Body of pancreas (tissue), 4 donors: ENCODE measurements at regions not wholly inside any gene's neighbourhood (a gene's known extent, or its start where the extent isn't known, plus 50 kb on each side); places are given as distances from the start of the nearest gene placed in this dataset.

Source experiments
- ATAC-seq: fragments of 150-250 bp; one replicate; pipeline ENCODE4 v1.9.1; 2016
- DNase-seq, 4 donors: peaks; one replicate each; pipeline ENCODE4 v3.0.0-alpha.2; 2019
- H3K27ac ChIP-seq, 4 donors: fragments of 200-600 bp; sonication (generic); 1 replicate in 3 of 4; 2 replicates in 1 of 4; pipeline versions ENCODE4 v1.5.1 to v1.6.1; 2016 to 2019; ENCODE audit warnings: mild to moderate bottlenecking in 1 of 4, mixed read lengths in 1 of 4, moderate library complexity in 1 of 4
- H3K27me3 ChIP-seq, 2 donors: fragments of 200-600 bp; sonication (generic); one replicate each; pipeline ENCODE4 v1.6.0; 2016; ENCODE audit warnings: mild to moderate bottlenecking in 1 of 2
- H3K36me3 ChIP-seq, 2 donors: fragments of 200-600 bp; sonication (generic); replicated peaks in 1 of 2; 2 replicates each; pipeline ENCODE4 v1.5.1; 2016; ENCODE audit warnings: low read depth in 2 of 2; ENCODE audit not compliant: insufficient read depth in 1 of 2
- H3K4me1 ChIP-seq: fragments of 200-600 bp; sonication (generic); one replicate; pipeline ENCODE4 v1.6.0; 2016
- H3K4me3 ChIP-seq, 2 donors: fragments of 200-600 bp; sonication (generic); 1 replicate in 1 of 2; 2 replicates in 1 of 2; pipeline ENCODE4 v1.5.1; 2016 to 2019
- H3K9me3 ChIP-seq, 3 donors: fragments of 200-600 bp; sonication (generic); 1 replicate in 2 of 3; 2 replicates in 1 of 3; pipeline ENCODE4 v1.5.1; 2016
- POLR2A ChIP-seq, 3 donors: fragments of 450-650 bp; IDR thresholded peaks; one replicate each; pipeline ENCODE4 v1.6.1; 2016; ENCODE audit warnings: antibody characterized with exemption in 3 of 3, mild to moderate bottlenecking in 2 of 3
- WGBS, 2 donors: methylation state at CpG; one replicate each; pipeline ENCODE4 v1.1.5; 2017; 5-methylcytosine and 5-hydroxymethylcytosine counted together
- intact Hi-C: fragments of 100-400 bp; cut with DNase I; formaldehyde crosslinking; loops from one replicate; pipeline ENCODE4 v1.15.1; 2023
- TF ChIP-seq, protein P1 (sequence below), 7 experiments: fragments of 450-650 bp in 4 of 7; fragments of 200-600 bp in 3 of 7; sonication (generic) in 3 of 7; IDR thresholded peaks; one replicate each; pipeline ENCODE4 v1.5.1; 2016 to 2019; ENCODE audit warnings: antibody characterized with exemption in 7 of 7

- DNase-seq (no peak), ATAC-seq (no peak)
- TF ChIP-seq, protein P1, sequence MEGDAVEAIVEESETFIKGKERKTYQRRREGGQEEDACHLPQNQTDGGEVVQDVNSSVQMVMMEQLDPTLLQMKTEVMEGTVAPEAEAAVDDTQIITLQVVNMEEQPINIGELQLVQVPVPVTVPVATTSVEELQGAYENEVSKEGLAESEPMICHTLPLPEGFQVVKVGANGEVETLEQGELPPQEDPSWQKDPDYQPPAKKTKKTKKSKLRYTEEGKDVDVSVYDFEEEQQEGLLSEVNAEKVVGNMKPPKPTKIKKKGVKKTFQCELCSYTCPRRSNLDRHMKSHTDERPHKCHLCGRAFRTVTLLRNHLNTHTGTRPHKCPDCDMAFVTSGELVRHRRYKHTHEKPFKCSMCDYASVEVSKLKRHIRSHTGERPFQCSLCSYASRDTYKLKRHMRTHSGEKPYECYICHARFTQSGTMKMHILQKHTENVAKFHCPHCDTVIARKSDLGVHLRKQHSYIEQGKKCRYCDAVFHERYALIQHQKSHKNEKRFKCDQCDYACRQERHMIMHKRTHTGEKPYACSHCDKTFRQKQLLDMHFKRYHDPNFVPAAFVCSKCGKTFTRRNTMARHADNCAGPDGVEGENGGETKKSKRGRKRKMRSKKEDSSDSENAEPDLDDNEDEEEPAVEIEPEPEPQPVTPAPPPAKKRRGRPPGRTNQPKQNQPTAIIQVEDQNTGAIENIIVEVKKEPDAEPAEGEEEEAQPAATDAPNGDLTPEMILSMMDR (IDR thresholded peaks at IDR 0.05), result no peak
- no peak for TF ChIP-seq POLR2A (IDR thresholded peaks at IDR 0.05)
- no peak overlapping the region for H3K27ac ChIP-seq
- no peaks in the 10 kb centered on the region for H3K4me1 ChIP-seq
- intact Hi-C loops, result no loop called here
- no peaks in the 10 kb centered on the region for H3K27me3 ChIP-seq
- H3K9me3 ChIP-seq, result no peaks in the 10 kb centered on the region
- H3K4me3 ChIP-seq, result no peak overlapping the region
- 87 to 90% methylated on average over 1 of the region's 1 CpG for WGBS, 2 donors
- no peaks in the 10 kb centered on the region for H3K36me3 ChIP-seq
Observed at GRCh38 chr3:176005564-176005963, 1146.4 kb downstream of the NAALADL2 start.

GRCh38 chr3:175989161-175989560 lies 1130.0 kb downstream of the NAALADL2 start:
- Histone ChIP-seq H3K4me3 (no peak overlapping the region), H3K27me3 (no peaks in the 10 kb centered on the region), H3K27ac (no peak overlapping the region), H3K4me1 (no peaks in the 10 kb centered on the region), H3K36me3 (no peaks in the 10 kb centered on the region), H3K9me3 (peaks cover 0 to 2% (median 0%) of the 10 kb centered on the region in 3 donors)
- TF ChIP-seq POLR2A (IDR thresholded peaks at IDR 0.05), result no peak
- TF ChIP-seq, protein P1 (IDR thresholded peaks at IDR 0.05), result no peak
- no peak for DNase-seq
- no peak for ATAC-seq
- intact Hi-C loops, result no loop called here
- WGBS, 2 donors, result 90 to 93% methylated on average over 2 of the region's 2 CpGs

GRCh38 chr3:175988401-175988800 lies 1129.3 kb downstream of the NAALADL2 start:
- H3K36me3 ChIP-seq, result no peaks in the 10 kb centered on the region
- H3K27me3 ChIP-seq, result no peaks in the 10 kb centered on the region
- peaks cover 0 to 2% (median 0%) of the 10 kb centered on the region in 3 donors for H3K9me3 ChIP-seq
- H3K27ac ChIP-seq, result no peak overlapping the region
- no peaks in the 10 kb centered on the region for H3K4me1 ChIP-seq
- 62 to 77% methylated on average over 1 of the region's 1 CpG for WGBS, 2 donors
- DNase-seq (no peak), ATAC-seq (no peak)
- H3K4me3 ChIP-seq, result no peak overlapping the region
- no peak for TF ChIP-seq POLR2A (IDR thresholded peaks at IDR 0.05)
- TF ChIP-seq, protein P1 (IDR thresholded peaks at IDR 0.05), result no peak
- intact Hi-C loops, result no loop called here

GRCh38 chr3:175985781-175986180 lies 1126.6 kb downstream of the NAALADL2 start:
- Histone ChIP-seq H3K4me1 (no peaks in the 10 kb centered on the region), H3K9me3 (peaks cover 0 to 2% (median 0%) of the 10 kb centered on the region in 3 donors), H3K4me3 (no peak overlapping the region), H3K36me3 (no peaks in the 10 kb centered on the region), H3K27me3 (no peaks in the 10 kb centered on the region), H3K27ac (no peak overlapping the region)
- no peak for DNase-seq
- 29 to 37% methylated on average over 1 of the region's 1 CpG for WGBS, 2 donors
- TF ChIP-seq, protein P1 (IDR thresholded peaks at IDR 0.05), result no peak
- TF ChIP-seq POLR2A (IDR thresholded peaks at IDR 0.05), result no peak
- ATAC-seq, result no peak
- intact Hi-C loops, result no loop called here

- Histone ChIP-seq H3K9me3 (peaks cover 0 to 2% (median 0%) of the 10 kb centered on the region in 3 donors), H3K4me1 (no peaks in the 10 kb centered on the region), H3K27ac (no peak overlapping the region), H3K4me3 (no peak overlapping the region), H3K27me3 (no peaks in the 10 kb centered on the region), H3K36me3 (no peaks in the 10 kb centered on the region)
- DNase-seq (no peak), ATAC-seq (no peak)
- TF ChIP-seq, protein P1 (IDR thresholded peaks at IDR 0.05), result no peak
- TF ChIP-seq POLR2A (IDR thresholded peaks at IDR 0.05), result no peak
- intact Hi-C loops, result no loop called here
- 0 to 8% methylated on average over 1 of the region's 1 CpG for WGBS, 2 donors
Observed at GRCh38 chr3:175983379-175983778, 1124.2 kb downstream of the NAALADL2 start.
